Karpas-422 (cell line): ENCODE measurements at regions not wholly inside any gene's neighbourhood (a gene's known extent, or its start where the extent isn't known, plus 50 kb on each side); places are given as distances from the start of the nearest gene placed in this dataset.
"Not testable (repeated sequence)": the region's sequence is repeated elsewhere in the genome, so short reads cannot be mapped to it uniquely, and the experiment has no call there.

Experiments
- DNase-seq: peaks from one replicate; pipeline ENCODE4 v3.0.0-alpha.2; 2015
- H2AFZ ChIP-seq: fragments of 200-600 bp; sonication (generic); 2 replicates; pipeline ENCODE4 v1.6.1; 2014; ENCODE audit warnings: antibody characterized with exemption, low read length, mixed read lengths
- H3K27ac ChIP-seq: fragments of 200-600 bp; sonication (generic); 2 replicates; pipeline ENCODE4 v1.5.1; 2014; ENCODE audit warnings: mild to moderate bottlenecking, low read length, moderate library complexity
- H3K27me3 ChIP-seq: fragments of 200-600 bp; sonication (generic); 2 replicates; pipeline ENCODE4 v1.6.1; 2014; ENCODE audit warnings: low read length, mixed read lengths
- H3K36me3 ChIP-seq: fragments of 200-600 bp; sonication (generic); 2 replicates; pipeline ENCODE4 v1.6.1; 2014; ENCODE audit warnings: low read length, mixed read lengths; ENCODE audit not compliant: insufficient read depth
- H3K4me1 ChIP-seq: fragments of 200-600 bp; sonication (generic); 2 replicates; pipeline ENCODE4 v1.6.1; 2014; ENCODE audit warnings: mild to moderate bottlenecking, low read length, mixed read lengths
- H3K4me2 ChIP-seq: fragments of 200-600 bp; sonication (generic); 2 replicates; pipeline ENCODE4 v1.6.1; 2014; ENCODE audit warnings: low read length, low read depth, mild to moderate bottlenecking; ENCODE audit not compliant: poor library complexity, severe bottlenecking
- H3K4me3 ChIP-seq: fragments of 200-600 bp; sonication (generic); 2 replicates; pipeline ENCODE4 v1.5.1; 2014; ENCODE audit warnings: mild to moderate bottlenecking, antibody characterized with exemption, low read length, mixed read lengths
- H3K79me2 ChIP-seq: fragments of 200-600 bp; sonication (generic); 2 replicates; pipeline ENCODE4 v1.6.1; 2014; ENCODE audit warnings: mild to moderate bottlenecking, low read length, mixed read lengths
- H3K9ac ChIP-seq: fragments of 200-600 bp; sonication (generic); 2 replicates; pipeline ENCODE4 v1.6.0; 2014; ENCODE audit warnings: low read length
- H3K9me2 ChIP-seq: fragments of 200-600 bp; sonication (generic), shearing (Covaris generic); replicated peaks from 2 replicates; pipeline ENCODE4 v1.6.0; 2014; ENCODE audit warnings: mild to moderate bottlenecking, low read length, moderate library complexity; ENCODE audit not compliant: insufficient read depth
- H3K9me3 ChIP-seq: fragments of 300-700, 200-600 bp; sonication (generic); 2 replicates; pipeline ENCODE4 v1.6.1; 2014; ENCODE audit warnings: low read length, mixed read lengths
- H4K20me1 ChIP-seq: fragments of 200-600 bp; sonication (generic); 2 replicates; pipeline ENCODE4 v1.6.1; 2014; ENCODE audit warnings: mild to moderate bottlenecking, antibody characterized with exemption, low read length, low read depth; ENCODE audit not compliant: insufficient read depth

DNA sequence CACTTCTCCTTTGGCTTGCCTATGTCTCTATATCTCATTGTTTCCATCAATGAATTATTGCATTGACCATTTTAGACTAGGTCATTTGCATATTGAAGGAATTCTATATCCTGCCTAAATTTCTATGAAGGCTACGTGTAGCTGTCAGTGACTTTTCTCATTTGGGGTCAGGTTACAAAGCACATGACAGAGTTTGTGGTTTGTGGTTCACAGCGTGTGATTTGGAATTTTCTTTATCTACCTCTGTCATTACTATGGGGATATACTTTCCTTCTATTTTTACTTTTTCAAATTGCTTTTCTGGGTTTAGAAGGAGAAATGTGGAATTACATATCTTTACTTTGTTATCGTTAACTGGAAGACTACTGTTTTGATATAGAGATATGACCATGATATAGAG is 317.3 kb upstream of the CFAP20DC start:
- H3K27ac ChIP-seq = no peak overlapping the region
- H3K4me2 ChIP-seq = no peak overlapping the region
- no peak overlapping the region for H3K4me3 ChIP-seq
- no peaks in the 10 kb centered on the region for H3K36me3 ChIP-seq
- H3K79me2 ChIP-seq = no peaks in the 10 kb centered on the region
- no peaks in the 10 kb centered on the region for H3K9me2 ChIP-seq
- H3K9me3 ChIP-seq = no peaks in the 10 kb centered on the region
- H2AFZ ChIP-seq = no peak overlapping the region
- H3K27me3 ChIP-seq = no peaks in the 10 kb centered on the region
- H3K9ac ChIP-seq = no peak overlapping the region
- H4K20me1 ChIP-seq = no peaks in the 10 kb centered on the region
- no peak for DNase-seq
- H3K4me1 ChIP-seq = no peaks in the 10 kb centered on the region

GRCh38 chr3:59366218-59366617 is 316.4 kb upstream of the CFAP20DC start:
- Histone ChIP-seq H3K9ac (no peak overlapping the region), H3K4me3 (no peak overlapping the region), H3K4me1 (no peaks in the 10 kb centered on the region), H3K79me2 (no peaks in the 10 kb centered on the region), H3K9me3 (no peaks in the 10 kb centered on the region), H2AFZ (no peak overlapping the region), H3K4me2 (no peak overlapping the region), H3K27ac (no peak overlapping the region), H3K27me3 (no peaks in the 10 kb centered on the region), H4K20me1 (no peaks in the 10 kb centered on the region), H3K9me2 (no peaks in the 10 kb centered on the region), H3K36me3 (no peaks in the 10 kb centered on the region)
- no peak for DNase-seq

GRCh38 chr3:59364496-59364895 is 314.7 kb upstream of the CFAP20DC start:
- Histone ChIP-seq H3K4me2 (no peak overlapping the region), H3K27me3 (no peaks in the 10 kb centered on the region), H3K4me1 (no peaks in the 10 kb centered on the region), H3K9me3 (no peaks in the 10 kb centered on the region), H3K27ac (no peak overlapping the region), H3K36me3 (no peaks in the 10 kb centered on the region), H3K9ac (no peak overlapping the region), H3K9me2 (no peaks in the 10 kb centered on the region), H3K4me3 (no peak overlapping the region), H2AFZ (no peak overlapping the region), H4K20me1 (no peaks in the 10 kb centered on the region), H3K79me2 (no peaks in the 10 kb centered on the region)
- DNase-seq = no peak

DNA sequence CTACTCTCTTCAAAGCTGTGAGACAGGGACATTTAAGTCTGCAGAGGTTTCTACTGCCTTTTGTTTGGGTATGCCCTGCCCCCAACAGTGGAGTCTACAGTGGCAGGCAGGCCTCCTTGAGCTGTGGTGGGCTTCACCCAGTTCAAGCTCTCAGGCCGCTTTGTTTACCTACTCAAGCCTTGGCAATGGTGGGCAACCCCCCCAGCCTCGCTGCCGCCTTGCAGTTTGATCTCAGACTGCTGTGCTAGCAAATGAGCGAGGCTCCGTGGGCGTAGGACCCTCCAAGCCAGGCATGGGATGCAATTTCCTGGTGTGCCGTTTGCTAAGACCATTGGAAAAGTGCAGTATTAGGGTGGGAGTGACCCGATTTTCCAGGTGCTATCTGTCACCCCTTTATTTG is 310.5 kb upstream of the CFAP20DC start:
- not testable (repeated sequence) for H3K27me3 ChIP-seq, DNase-seq, H3K27ac ChIP-seq, H3K9me2 ChIP-seq, H3K4me1 ChIP-seq, H3K36me3 ChIP-seq, H2AFZ ChIP-seq, H3K79me2 ChIP-seq, H3K9me3 ChIP-seq, H3K4me3 ChIP-seq, H3K4me2 ChIP-seq, H3K9ac ChIP-seq, H4K20me1 ChIP-seq

GRCh38 chr3:59341459-59341858 is 291.6 kb upstream of the CFAP20DC start:
- no peak for DNase-seq
- Histone ChIP-seq H3K9me3 (no peaks in the 10 kb centered on the region), H3K36me3 (no peaks in the 10 kb centered on the region), H4K20me1 (no peaks in the 10 kb centered on the region), H3K9ac (no peak overlapping the region), H3K27me3 (no peaks in the 10 kb centered on the region), H2AFZ (no peak overlapping the region), H3K27ac (no peak overlapping the region), H3K79me2 (no peaks in the 10 kb centered on the region), H3K9me2 (no peaks in the 10 kb centered on the region), H3K4me2 (no peak overlapping the region), H3K4me1 (no peaks in the 10 kb centered on the region), H3K4me3 (no peak overlapping the region)

DNA sequence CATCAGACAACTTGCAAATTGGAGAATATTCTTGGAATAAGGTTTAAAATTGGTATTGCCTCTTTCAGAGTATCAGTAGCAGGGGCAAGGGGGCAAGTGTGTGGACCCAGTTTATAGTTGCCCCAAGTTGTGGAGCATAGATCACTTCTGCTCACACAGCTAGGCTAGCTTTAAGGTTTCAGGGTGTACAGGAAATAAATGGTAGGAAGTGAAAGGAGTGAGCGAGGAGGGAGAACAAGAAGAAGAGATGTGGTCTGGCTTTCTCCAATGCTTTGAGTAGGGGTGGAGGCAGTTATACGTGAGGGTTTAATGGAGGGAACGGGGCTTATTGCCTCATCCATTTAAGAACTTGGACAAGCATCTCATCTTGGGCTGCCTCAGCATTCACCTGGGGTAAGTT is 290.0 kb upstream of the CFAP20DC start:
- no peak for DNase-seq
- H2AFZ ChIP-seq = no peak overlapping the region
- no peak overlapping the region for H3K4me2 ChIP-seq
- H3K9me3 ChIP-seq = no peaks in the 10 kb centered on the region
- no peaks in the 10 kb centered on the region for H3K27me3 ChIP-seq
- H4K20me1 ChIP-seq = no peaks in the 10 kb centered on the region
- H3K4me1 ChIP-seq = no peaks in the 10 kb centered on the region
- no peak overlapping the region for H3K9ac ChIP-seq
- H3K79me2 ChIP-seq = no peaks in the 10 kb centered on the region
- no peaks in the 10 kb centered on the region for H3K36me3 ChIP-seq
- H3K9me2 ChIP-seq = no peaks in the 10 kb centered on the region
- no peak overlapping the region for H3K4me3 ChIP-seq
- H3K27ac ChIP-seq = no peak overlapping the region

- Histone ChIP-seq H3K9me2 (no peaks in the 10 kb centered on the region), H3K4me3 (no peak overlapping the region), H4K20me1 (no peaks in the 10 kb centered on the region), H3K9ac (no peak overlapping the region), H3K79me2 (no peaks in the 10 kb centered on the region), H3K36me3 (no peaks in the 10 kb centered on the region), H2AFZ (no peak overlapping the region), H3K4me1 (no peaks in the 10 kb centered on the region), H3K4me2 (no peak overlapping the region), H3K27ac (no peak overlapping the region), H3K27me3 (no peaks in the 10 kb centered on the region), H3K9me3 (no peaks in the 10 kb centered on the region)
- DNase-seq = no peak
Observed at GRCh38 chr3:59338934-59339333, 289.1 kb upstream of the CFAP20DC start.

GRCh38 chr3:59335338-59335737 is 285.5 kb upstream of the CFAP20DC start:
- Histone ChIP-seq H3K27me3 (no peaks in the 10 kb centered on the region), H3K9ac (no peak overlapping the region), H3K9me2 (no peaks in the 10 kb centered on the region), H3K27ac (no peak overlapping the region), H3K4me2 (no peak overlapping the region), H3K4me1 (no peaks in the 10 kb centered on the region), H4K20me1 (no peaks in the 10 kb centered on the region), H3K79me2 (no peaks in the 10 kb centered on the region), H3K36me3 (no peaks in the 10 kb centered on the region), H3K4me3 (no peak overlapping the region), H3K9me3 (no peaks in the 10 kb centered on the region), H2AFZ (no peak overlapping the region)
- DNase-seq = no peak

DNA sequence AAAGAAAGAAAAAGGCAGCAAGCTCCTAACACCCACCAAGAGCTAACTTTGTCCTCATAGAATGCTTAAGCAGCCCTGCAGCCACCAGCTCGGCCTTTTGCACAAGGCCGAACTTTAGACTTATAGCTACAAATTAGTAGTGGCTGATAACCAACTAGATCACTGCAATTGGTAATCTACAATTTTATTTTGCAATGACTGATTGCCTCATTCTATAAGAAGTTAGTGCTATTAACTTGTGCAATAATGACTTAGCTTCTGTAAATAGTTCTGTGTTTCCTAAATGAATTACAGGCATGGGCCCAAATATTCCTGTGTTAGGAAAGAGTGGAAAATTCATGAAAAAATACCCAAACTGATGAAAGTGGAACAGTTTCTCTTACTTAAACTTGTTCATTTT is 284.8 kb upstream of the CFAP20DC start:
- no peak overlapping the region for H3K27ac ChIP-seq
- H3K27me3 ChIP-seq = no peaks in the 10 kb centered on the region
- no peaks in the 10 kb centered on the region for H4K20me1 ChIP-seq
- H3K4me3 ChIP-seq = no peak overlapping the region
- H3K9me3 ChIP-seq = no peaks in the 10 kb centered on the region
- H3K4me2 ChIP-seq = no peak overlapping the region
- no peak overlapping the region for H3K9ac ChIP-seq
- no peak for DNase-seq
- H3K36me3 ChIP-seq = no peaks in the 10 kb centered on the region
- H3K4me1 ChIP-seq = no peaks in the 10 kb centered on the region
- no peaks in the 10 kb centered on the region for H3K79me2 ChIP-seq
- H3K9me2 ChIP-seq = no peaks in the 10 kb centered on the region
- no peak overlapping the region for H2AFZ ChIP-seq
